Ovary (tissue), 7 donors: ENCODE measurements at regions not wholly inside any gene's neighbourhood (a gene's known extent, or its start where the extent isn't known, plus 50 kb on each side); places are given as distances from the start of the nearest gene placed in this dataset.

ENCODE experiments used
- DNase-seq, 5 donors: peaks; one replicate each; pipeline ENCODE4 v3.0.0-alpha.2; 2019 to 2020
- H3K27ac ChIP-seq, 2 donors: fragments of 200-600 bp; one replicate each; pipeline versions ENCODE4 v1.5.1 to v1.8.0; 2019 to 2022
- H3K27me3 ChIP-seq: fragments of 200-600 bp; one replicate; pipeline ENCODE4 v1.8.0; 2022
- H3K36me3 ChIP-seq: fragments of 200-600 bp; sonication (generic); one replicate; pipeline ENCODE4 v1.5.1; 2019
- H3K4me1 ChIP-seq: one replicate; pipeline ENCODE4 v1.8.1; 2013; ENCODE audit warnings: mild to moderate bottlenecking, moderate library complexity; ENCODE audit not compliant: insufficient read depth
- H3K4me3 ChIP-seq: fragments of 200-600 bp; sonication (generic); one replicate; pipeline ENCODE4 v1.5.1; 2017
- H3K9me3 ChIP-seq, 2 donors: fragments of 200-600 bp in 1 of 2; sonication (generic) in 1 of 2; one replicate each; pipeline versions ENCODE4 v1.5.1 to v1.8.1; 2013 to 2019; ENCODE audit warnings: mild to moderate bottlenecking in 1 of 2, moderate library complexity in 1 of 2
- CTCF ChIP-seq, 3 donors: fragments of 450-650 bp in 2 of 3; fragments of 200-600 bp in 1 of 3; IDR thresholded peaks; one replicate each; pipeline versions ENCODE4 v1.5.1 to v1.8.0; 2016 to 2022; ENCODE audit warnings: antibody characterized with exemption in 3 of 3, mild to moderate bottlenecking in 1 of 3
- EP300 ChIP-seq: sonication (generic); formaldehyde crosslinking; IDR thresholded peaks from one replicate; pipeline ENCODE4 v1.6.1; 2017; ENCODE audit warnings: antibody characterized with exemption
- POLR2A ChIP-seq: fragments of 450-650 bp; IDR thresholded peaks from one replicate; pipeline ENCODE4 v1.6.1; 2017; ENCODE audit warnings: antibody characterized with exemption, mild to moderate bottlenecking, moderate library complexity
- WGBS, 3 donors: extraction: QIAGEN DNeasy Blood & Tissue Kit in 1 of 3; methylation state at CpG; one replicate each; pipeline versions ENCODE4 v1.1.5 to v1.1.7; 2013 to 2017; 5-methylcytosine and 5-hydroxymethylcytosine counted together
- intact Hi-C, 4 donors: fragments of 100-400 bp; cut with DNase I; formaldehyde crosslinking; loops; one replicate each; pipeline versions ENCODE4 v1.11.0 to v1.15.1; 2022 to 2023
- donor health status: DM: no; HTN: no; CAD: no; lungs with moderate emphysema.
- donor health status: DM: no; HTN: no; CAD: no.
- donor health status: Bipolar disorder and iron deficiency.
- donor health status: DM: no; HTN: no; CAD: no.
- donor health status: DM: yes; HTN: yes; CAD: no.

- TF ChIP-seq EP300 (no peak), CTCF (IDR thresholded peaks at IDR 0.05) (no peak), POLR2A (no peak)
- Histone ChIP-seq H3K9me3 (no peaks in the 10 kb centered on the region), H3K4me1 (no peaks in the 10 kb centered on the region), H3K27me3 (no peaks in the 10 kb centered on the region), H3K4me3 (no peak overlapping the region), H3K27ac (no peak overlapping the region), H3K36me3 (no peaks in the 10 kb centered on the region)
- DNase-seq: no peak
- WGBS, 3 donors: 87 to 89% (median 88%) methylated on average over 2 of the region's 2 CpGs
- intact Hi-C loops: no loop called here
Observed at GRCh38 chr3:116905794-116906193, 196.2 kb downstream of the TUSC7 start.

GRCh38 chr3:116912116-116912515 lies 202.5 kb downstream of the TUSC7 start:
- no peaks in the 10 kb centered on the region for H3K36me3 ChIP-seq
- no peak overlapping the region for H3K27ac ChIP-seq
- H3K9me3 ChIP-seq: no peaks in the 10 kb centered on the region
- WGBS, 3 donors: 71 to 80% (median 78%) methylated on average over 1 of the region's 1 CpG
- intact Hi-C loops: no loop called here
- no peaks in the 10 kb centered on the region for H3K27me3 ChIP-seq
- no peaks in the 10 kb centered on the region for H3K4me1 ChIP-seq
- no peak for DNase-seq
- H3K4me3 ChIP-seq: no peak overlapping the region
- TF ChIP-seq POLR2A: no peak
- no peak for TF ChIP-seq CTCF (IDR thresholded peaks at IDR 0.05)
- no peak for TF ChIP-seq EP300

GRCh38 chr3:116914004-116914403 lies 204.4 kb downstream of the TUSC7 start:
- 20 to 46% (median 25%) methylated on average over 2 of the region's 2 CpGs for WGBS, 3 donors
- TF ChIP-seq CTCF (IDR thresholded peaks at IDR 0.05) (no peak), POLR2A (no peak), EP300 (no peak)
- no peak for DNase-seq
- intact Hi-C loops: no loop called here
- H3K36me3 ChIP-seq: no peaks in the 10 kb centered on the region
- no peak overlapping the region for H3K4me3 ChIP-seq
- H3K27ac ChIP-seq: no peak overlapping the region
- no peaks in the 10 kb centered on the region for H3K4me1 ChIP-seq
- no peaks in the 10 kb centered on the region for H3K27me3 ChIP-seq
- no peaks in the 10 kb centered on the region for H3K9me3 ChIP-seq

- no peak for TF ChIP-seq CTCF (IDR thresholded peaks at IDR 0.05)
- Histone ChIP-seq H3K36me3 (no peaks in the 10 kb centered on the region), H3K27me3 (no peaks in the 10 kb centered on the region), H3K4me3 (no peak overlapping the region), H3K27ac (no peak overlapping the region), H3K4me1 (no peaks in the 10 kb centered on the region), H3K9me3 (no peaks in the 10 kb centered on the region)
- intact Hi-C loops: no loop called here
- no peak for DNase-seq
Observed at GRCh38 chr3:116916836-116917235, 207.3 kb downstream of the TUSC7 start.
